GM12878 (cell line): ENCODE measurements at regions not wholly inside any gene's neighbourhood (a gene's known extent, or its start where the extent isn't known, plus 50 kb on each side); places are given as distances from the start of the nearest gene placed in this dataset.

ENCODE experiments used
- ESRRA ChIP-seq: IDR thresholded peaks from 2 replicates; pipeline ENCODE4 v1.6.1; 2012; ENCODE audit warnings: mild to moderate bottlenecking, low read length, improper control_type of control experiment
- ETV6 ChIP-seq, 2 experiments: fragments of 450-650 bp in 1 of 2; IDR thresholded peaks in 1 of 2; conservative IDR thresholded peaks in 1 of 2; 2 replicates each; pipeline ENCODE4 v1.6.1; 2014; ENCODE audit warnings: antibody characterized with exemption in 1 of 2, borderline replicate concordance in 1 of 2, low read depth in 1 of 2, mild to moderate bottlenecking in 1 of 2, moderate library complexity in 1 of 2
- JUNB ChIP-seq: IDR thresholded peaks from 2 replicates; pipeline ENCODE4 v1.6.1; 2016; ENCODE audit warnings: antibody characterized with exemption, mild to moderate bottlenecking
- PBX3 ChIP-seq: IDR thresholded peaks from 2 replicates; pipeline ENCODE4 v1.6.1; 2011; ENCODE audit warnings: mild to moderate bottlenecking, low read depth, low read length, moderate library complexity; ENCODE audit not compliant: insufficient replicate concordance
- PKNOX1 ChIP-seq: fragments of 450-650 bp; IDR thresholded peaks from 2 replicates; pipeline ENCODE4 v1.6.1; 2016; ENCODE audit warnings: mild to moderate bottlenecking
- SRF ChIP-seq, 2 experiments: IDR thresholded peaks; 2 replicates each; pipeline ENCODE4 v1.6.1; 2011; ENCODE audit warnings: low read depth in 2 of 2, low read length in 2 of 2, mild to moderate bottlenecking in 1 of 2, moderate library complexity in 1 of 2
- SUPT20H ChIP-seq: IDR thresholded peaks from 2 replicates; pipeline ENCODE4 v1.6.1; 2011; ENCODE audit warnings: low read depth, mild to moderate bottlenecking, low read length, moderate library complexity, borderline replicate concordance; ENCODE audit not compliant: control insufficient read depth
- SUZ12 ChIP-seq: fragments of 200-600 bp; sonication (generic); IDR thresholded peaks from one replicate; pipeline ENCODE4 v1.6.1; 2018; ENCODE audit warnings: antibody characterized with exemption, mild to moderate bottlenecking; ENCODE audit not compliant: unreplicated experiment
- TCF3 ChIP-seq: IDR thresholded peaks from 2 replicates; pipeline ENCODE4 v1.6.1; 2012; ENCODE audit warnings: low read depth, mild to moderate bottlenecking, low read length, borderline replicate concordance; ENCODE audit not compliant: insufficient read depth
- WRNIP1 ChIP-seq: IDR thresholded peaks from 2 replicates; pipeline ENCODE4 v1.6.1; 2011; ENCODE audit warnings: low read depth, low read length, improper control_type of control experiment, borderline replicate concordance
- ZBTB40 ChIP-seq: fragments of 450-650 bp; IDR thresholded peaks from 2 replicates; pipeline ENCODE4 v1.6.1; 2016; ENCODE audit warnings: mild to moderate bottlenecking, moderate library complexity, borderline replicate concordance
- ZNF274 ChIP-seq: IDR thresholded peaks from one replicate; pipeline ENCODE4 v1.8.0; 2011; ENCODE audit not compliant: insufficient read length, insufficient read depth

GRCh38 chr3:107308716-107309115 is 68.5 kb upstream of the CCDC54 start (continued):
- TF ChIP-seq PBX3 (no peak), ETV6 (conservative IDR thresholded peaks at IDR 0.05 in 1 of 2, IDR thresholded peaks at IDR 0.05 in 1 of 2; ENCODE audit: borderline replicate concordance in 1 of 2, low read depth in 1 of 2) (no peak), SUZ12 (no peak), ZBTB40 (no peak), PKNOX1 (no peak), ZNF274 (no peak), SUPT20H (no peak), JUNB (no peak), TCF3 (no peak), ESRRA (no peak), WRNIP1 (no peak), SRF (IDR thresholded peaks at IDR 0.05; ENCODE audit: low read depth in 2 of 2, low read length in 2 of 2) (no peak)
